SU-DHL-6 (cell line): ENCODE measurements at regions not wholly inside any gene's neighbourhood (a gene's known extent, or its start where the extent isn't known, plus 50 kb on each side); places are given as distances from the start of the nearest gene placed in this dataset.

Source experiments
- H2AFZ ChIP-seq: fragments of 200-600 bp; sonication (generic); 2 replicates; pipeline ENCODE4 v1.6.1; 2014; ENCODE audit warnings: low read depth, mild to moderate bottlenecking, moderate library complexity, mixed read lengths, antibody characterized with exemption, low read length; ENCODE audit not compliant: severe bottlenecking
- H3F3A ChIP-seq: fragments of 200-600 bp; shearing (Covaris generic); 2 replicates; pipeline ENCODE4 v1.6.0; 2016; ENCODE audit warnings: antibody characterized with exemption, mild to moderate bottlenecking; ENCODE audit not compliant: insufficient read depth
- H3K27ac ChIP-seq: fragments of 200-600 bp; sonication (generic); 2 replicates; pipeline ENCODE4 v1.5.1; 2016; ENCODE audit warnings: low read depth, mild to moderate bottlenecking, low read length, moderate library complexity, mixed read lengths
- H3K27me3 ChIP-seq: fragments of 200-600 bp; sonication (generic), shearing (Covaris generic); 2 replicates; pipeline ENCODE4 v1.6.0; 2014; ENCODE audit warnings: mild to moderate bottlenecking, low read length
- H3K36me3 ChIP-seq: fragments of 200-600 bp; sonication (generic); 2 replicates; pipeline ENCODE4 v1.6.1; 2014; ENCODE audit warnings: mild to moderate bottlenecking, low read length, mixed read lengths
- H3K4me2 ChIP-seq: fragments of 300-600, 200-600 bp; shearing (Covaris generic), sonication (generic); 2 replicates; pipeline ENCODE4 v1.6.0; 2014; ENCODE audit warnings: low read length, low read depth, mild to moderate bottlenecking; ENCODE audit not compliant: poor library complexity, severe bottlenecking
- H3K4me3 ChIP-seq: fragments of 200-600 bp; sonication (generic); 2 replicates; pipeline ENCODE4 v1.5.1; 2014; ENCODE audit warnings: antibody characterized with exemption, low read length, mild to moderate bottlenecking, mixed read lengths; ENCODE audit not compliant: insufficient read depth, poor library complexity, severe bottlenecking
- H3K79me2 ChIP-seq: fragments of 200-600 bp; sonication (generic); 2 replicates; pipeline ENCODE4 v1.6.1; 2014; ENCODE audit warnings: mild to moderate bottlenecking, low read length, moderate library complexity; ENCODE audit not compliant: insufficient read depth
- H3K9ac ChIP-seq: fragments of 200-600 bp; sonication (generic); 2 replicates; pipeline ENCODE4 v1.7.0; 2014; ENCODE audit warnings: mild to moderate bottlenecking, low read length
- H3K9me2 ChIP-seq: fragments of 200-600 bp; sonication (generic); replicated peaks from 2 replicates; pipeline ENCODE4 v1.6.1; 2014; ENCODE audit warnings: low read length; ENCODE audit not compliant: insufficient read depth
- H3K9me3 ChIP-seq: fragments of 200-600 bp; sonication (generic); 2 replicates; pipeline ENCODE4 v1.6.1; 2014; ENCODE audit warnings: low read length, mixed read lengths; ENCODE audit not compliant: insufficient read depth
- H4K20me1 ChIP-seq: fragments of 200-600 bp; sonication (generic); 2 replicates; pipeline ENCODE4 v1.6.1; 2014; ENCODE audit warnings: low read depth, mild to moderate bottlenecking, antibody characterized with exemption, low read length, moderate library complexity, mixed read lengths
- CTCF ChIP-seq: fragments of 200-600 bp; sonication (generic); IDR thresholded peaks from one replicate; pipeline ENCODE4 v1.5.1; 2017; ENCODE audit warnings: antibody characterized with exemption, mild to moderate bottlenecking, low read length, moderate library complexity; ENCODE audit not compliant: insufficient read depth, poor library complexity, severe bottlenecking
- EZH2phosphoT487 ChIP-seq: fragments of 200-600 bp; sonication (generic), shearing (Covaris generic); conservative IDR thresholded peaks from 2 replicates; pipeline ENCODE4 v1.6.1; 2018; ENCODE audit warnings: mild to moderate bottlenecking, antibody characterized with exemption, low read length, moderate library complexity, mixed read lengths

- Histone ChIP-seq H3K79me2 (no peaks in the 10 kb centered on the region), H3K27ac (no peak overlapping the region), H3F3A (no peaks in the 10 kb centered on the region), H3K9me3 (no peaks in the 10 kb centered on the region), H3K4me3 (no peak overlapping the region), H4K20me1 (no peaks in the 10 kb centered on the region), H2AFZ (no peak overlapping the region), H3K9me2 (no peaks in the 10 kb centered on the region), H3K4me2 (no peak overlapping the region), H3K9ac (no peak overlapping the region), H3K27me3 (no peaks in the 10 kb centered on the region), H3K36me3 (no peaks in the 10 kb centered on the region)
- no peak for TF ChIP-seq EZH2phosphoT487
- no peak for TF ChIP-seq CTCF
Measured at GRCh38 chr13:54383604-54384003, 1355.0 kb downstream of the OLFM4 start.

- Histone ChIP-seq H3K9ac (no peak overlapping the region), H3K27me3 (no peaks in the 10 kb centered on the region), H3F3A (no peaks in the 10 kb centered on the region), H4K20me1 (no peaks in the 10 kb centered on the region), H3K4me2 (no peak overlapping the region), H2AFZ (no peak overlapping the region), H3K9me2 (no peaks in the 10 kb centered on the region), H3K9me3 (no peaks in the 10 kb centered on the region), H3K79me2 (no peaks in the 10 kb centered on the region), H3K27ac (no peak overlapping the region), H3K36me3 (no peaks in the 10 kb centered on the region), H3K4me3 (no peak overlapping the region)
- TF ChIP-seq CTCF (no peak), EZH2phosphoT487 (no peak)
Measured at GRCh38 chr13:54387625-54388024, 1359.0 kb downstream of the OLFM4 start.

GRCh38 chr13:54390841-54391240 lies 1362.2 kb downstream of the OLFM4 start:
- H3K27me3 ChIP-seq: no peaks in the 10 kb centered on the region
- no peak overlapping the region for H3K9ac ChIP-seq
- H3K36me3 ChIP-seq: no peaks in the 10 kb centered on the region
- no peak for TF ChIP-seq CTCF
- TF ChIP-seq EZH2phosphoT487: no peak
- H3K9me2 ChIP-seq: no peaks in the 10 kb centered on the region; the same call in 1 of the 2 replicates
- H2AFZ ChIP-seq: no peak overlapping the region
- H3K9me3 ChIP-seq: no peaks in the 10 kb centered on the region
- no peaks in the 10 kb centered on the region for H3F3A ChIP-seq
- H3K4me3 ChIP-seq: no peak overlapping the region
- H4K20me1 ChIP-seq: no peaks in the 10 kb centered on the region
- H3K79me2 ChIP-seq: no peaks in the 10 kb centered on the region
- H3K27ac ChIP-seq: no peak overlapping the region
- H3K4me2 ChIP-seq: no peak overlapping the region
